ENCODE measurements at regions not wholly inside any gene's neighbourhood (a gene's known extent, or its start where the extent isn't known, plus 50 kb on each side); places are given as distances from the start of the nearest gene placed in this dataset.

DNA sequence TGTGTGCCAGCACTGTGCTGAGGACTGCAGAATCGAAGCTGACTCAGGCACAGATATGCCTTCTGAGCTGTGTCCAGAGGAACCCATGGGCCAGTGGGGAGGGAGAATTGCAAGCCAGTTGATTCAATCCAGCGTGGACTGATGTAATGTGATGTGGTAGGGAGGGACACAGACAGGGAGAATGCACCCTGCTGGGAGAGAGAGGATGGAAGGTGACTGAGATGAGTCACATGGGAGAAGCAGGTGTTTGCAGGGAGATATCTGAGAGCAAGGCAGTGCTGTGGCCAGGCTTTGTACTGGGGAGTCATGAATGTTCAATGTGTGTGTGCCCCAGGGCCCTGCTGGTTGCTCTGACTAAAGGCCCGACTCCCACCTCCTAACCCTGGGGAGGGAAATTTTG is 75.7 kb downstream of the IRX1 start (continued):
- TF ChIP-seq, protein P1, sequence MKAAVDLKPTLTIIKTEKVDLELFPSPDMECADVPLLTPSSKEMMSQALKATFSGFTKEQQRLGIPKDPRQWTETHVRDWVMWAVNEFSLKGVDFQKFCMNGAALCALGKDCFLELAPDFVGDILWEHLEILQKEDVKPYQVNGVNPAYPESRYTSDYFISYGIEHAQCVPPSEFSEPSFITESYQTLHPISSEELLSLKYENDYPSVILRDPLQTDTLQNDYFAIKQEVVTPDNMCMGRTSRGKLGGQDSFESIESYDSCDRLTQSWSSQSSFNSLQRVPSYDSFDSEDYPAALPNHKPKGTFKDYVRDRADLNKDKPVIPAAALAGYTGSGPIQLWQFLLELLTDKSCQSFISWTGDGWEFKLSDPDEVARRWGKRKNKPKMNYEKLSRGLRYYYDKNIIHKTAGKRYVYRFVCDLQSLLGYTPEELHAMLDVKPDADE (IDR thresholded peaks at IDR 0.05) = no peak
- TF ChIP-seq EZH2phosphoT487 (IDR thresholded peaks at IDR 0.05; ENCODE audit: unreplicated experiment) (no peak), STAT1 (IDR thresholded peaks at IDR 0.05; ENCODE audit: unreplicated experiment) (no peak), EZH2 (IDR thresholded peaks at IDR 0.05; ENCODE audit: low read depth, unreplicated experiment) (no peak)
- TF ChIP-seq, protein P2, sequence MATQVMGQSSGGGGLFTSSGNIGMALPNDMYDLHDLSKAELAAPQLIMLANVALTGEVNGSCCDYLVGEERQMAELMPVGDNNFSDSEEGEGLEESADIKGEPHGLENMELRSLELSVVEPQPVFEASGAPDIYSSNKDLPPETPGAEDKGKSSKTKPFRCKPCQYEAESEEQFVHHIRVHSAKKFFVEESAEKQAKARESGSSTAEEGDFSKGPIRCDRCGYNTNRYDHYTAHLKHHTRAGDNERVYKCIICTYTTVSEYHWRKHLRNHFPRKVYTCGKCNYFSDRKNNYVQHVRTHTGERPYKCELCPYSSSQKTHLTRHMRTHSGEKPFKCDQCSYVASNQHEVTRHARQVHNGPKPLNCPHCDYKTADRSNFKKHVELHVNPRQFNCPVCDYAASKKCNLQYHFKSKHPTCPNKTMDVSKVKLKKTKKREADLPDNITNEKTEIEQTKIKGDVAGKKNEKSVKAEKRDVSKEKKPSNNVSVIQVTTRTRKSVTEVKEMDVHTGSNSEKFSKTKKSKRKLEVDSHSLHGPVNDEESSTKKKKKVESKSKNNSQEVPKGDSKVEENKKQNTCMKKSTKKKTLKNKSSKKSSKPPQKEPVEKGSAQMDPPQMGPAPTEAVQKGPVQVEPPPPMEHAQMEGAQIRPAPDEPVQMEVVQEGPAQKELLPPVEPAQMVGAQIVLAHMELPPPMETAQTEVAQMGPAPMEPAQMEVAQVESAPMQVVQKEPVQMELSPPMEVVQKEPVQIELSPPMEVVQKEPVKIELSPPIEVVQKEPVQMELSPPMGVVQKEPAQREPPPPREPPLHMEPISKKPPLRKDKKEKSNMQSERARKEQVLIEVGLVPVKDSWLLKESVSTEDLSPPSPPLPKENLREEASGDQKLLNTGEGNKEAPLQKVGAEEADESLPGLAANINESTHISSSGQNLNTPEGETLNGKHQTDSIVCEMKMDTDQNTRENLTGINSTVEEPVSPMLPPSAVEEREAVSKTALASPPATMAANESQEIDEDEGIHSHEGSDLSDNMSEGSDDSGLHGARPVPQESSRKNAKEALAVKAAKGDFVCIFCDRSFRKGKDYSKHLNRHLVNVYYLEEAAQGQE (IDR thresholded peaks at IDR 0.05; ENCODE audit: unreplicated experiment) = no peak

DNA sequence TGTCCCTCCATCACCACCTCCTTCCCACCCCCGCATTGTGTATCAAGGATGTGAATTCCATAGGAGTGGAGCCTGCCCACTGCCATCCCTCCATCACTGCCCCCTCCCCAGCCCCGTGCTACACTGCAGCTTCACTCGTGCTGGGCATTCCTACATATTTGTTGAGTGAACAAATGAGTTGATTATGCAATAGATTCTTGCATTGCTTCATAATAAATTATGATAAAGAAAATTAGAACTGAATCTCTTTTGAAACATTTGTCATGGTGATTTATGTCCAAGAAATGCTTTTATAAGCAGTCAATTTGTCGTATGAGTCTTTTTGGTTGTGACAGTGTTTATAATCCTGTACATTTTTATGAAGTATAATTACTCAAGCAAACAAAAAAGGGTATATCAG is 83.2 kb downstream of the IRX1 start:
- H3K27me3 ChIP-seq (ENCODE audit: insufficient read depth) = no peaks in the 10 kb centered on the region
- H3K4me1 ChIP-seq (ENCODE audit: insufficient read depth) = no peaks in the 10 kb centered on the region
- no peaks in the 10 kb centered on the region for H3K79me2 ChIP-seq (replicated peaks; ENCODE audit: insufficient read depth)
- H3F3A ChIP-seq (replicated peaks; ENCODE audit: low read depth) = no peaks in the 10 kb centered on the region
- H3K4me2 ChIP-seq = no peak overlapping the region
- no peaks in the 10 kb centered on the region for H3K36me3 ChIP-seq (ENCODE audit: insufficient read depth)
- no peak overlapping the region for H2AFZ ChIP-seq
- no peak overlapping the region for H3K4me3 ChIP-seq
- Mint-ChIP-seq H3K9me3 (peaks cover 15% of the 10 kb centered on the region), H3K4me1 (peaks cover 7% of the 10 kb centered on the region; the same call in 2 of the 3 replicates), H3K27me3 (ENCODE audit: insufficient read depth, low read depth, poor library complexity) (peaks cover 6% of the 10 kb centered on the region), H3K4me3 (no peak overlapping the region), H3K27ac (no peak overlapping the region), H3K36me3 (ENCODE audit: low read depth) (peaks cover 2% of the 10 kb centered on the region; the same call in 1 of the 3 replicates)
- no peak overlapping the region for H3K27ac ChIP-seq (ENCODE audit: low read depth)
- DNase-seq (ENCODE audit: low spot score) = no peak
- TF ChIP-seq, protein P1 (IDR thresholded peaks at IDR 0.05) = no peak
- TF ChIP-seq, protein P3, sequence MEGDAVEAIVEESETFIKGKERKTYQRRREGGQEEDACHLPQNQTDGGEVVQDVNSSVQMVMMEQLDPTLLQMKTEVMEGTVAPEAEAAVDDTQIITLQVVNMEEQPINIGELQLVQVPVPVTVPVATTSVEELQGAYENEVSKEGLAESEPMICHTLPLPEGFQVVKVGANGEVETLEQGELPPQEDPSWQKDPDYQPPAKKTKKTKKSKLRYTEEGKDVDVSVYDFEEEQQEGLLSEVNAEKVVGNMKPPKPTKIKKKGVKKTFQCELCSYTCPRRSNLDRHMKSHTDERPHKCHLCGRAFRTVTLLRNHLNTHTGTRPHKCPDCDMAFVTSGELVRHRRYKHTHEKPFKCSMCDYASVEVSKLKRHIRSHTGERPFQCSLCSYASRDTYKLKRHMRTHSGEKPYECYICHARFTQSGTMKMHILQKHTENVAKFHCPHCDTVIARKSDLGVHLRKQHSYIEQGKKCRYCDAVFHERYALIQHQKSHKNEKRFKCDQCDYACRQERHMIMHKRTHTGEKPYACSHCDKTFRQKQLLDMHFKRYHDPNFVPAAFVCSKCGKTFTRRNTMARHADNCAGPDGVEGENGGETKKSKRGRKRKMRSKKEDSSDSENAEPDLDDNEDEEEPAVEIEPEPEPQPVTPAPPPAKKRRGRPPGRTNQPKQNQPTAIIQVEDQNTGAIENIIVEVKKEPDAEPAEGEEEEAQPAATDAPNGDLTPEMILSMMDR (conservative IDR thresholded peaks at IDR 0.05; ENCODE audit: low read depth in 2 of 2) = no peak
- no peak for ATAC-seq
- H3K9me2 ChIP-seq (ENCODE audit: insufficient read depth) = 0 out of 2 replicates have a peak, but pooled peaks cover 4% of the 10 kb centered on the region
- H4K20me1 ChIP-seq (replicated peaks; ENCODE audit: insufficient read depth) = no peaks in the 10 kb centered on the region

All from GM23338 (cell line).